ENCODE measurements at regions not wholly inside any gene's neighbourhood (a gene's known extent, or its start where the extent isn't known, plus 50 kb on each side); places are given as distances from the start of the nearest gene placed in this dataset.

DNA sequence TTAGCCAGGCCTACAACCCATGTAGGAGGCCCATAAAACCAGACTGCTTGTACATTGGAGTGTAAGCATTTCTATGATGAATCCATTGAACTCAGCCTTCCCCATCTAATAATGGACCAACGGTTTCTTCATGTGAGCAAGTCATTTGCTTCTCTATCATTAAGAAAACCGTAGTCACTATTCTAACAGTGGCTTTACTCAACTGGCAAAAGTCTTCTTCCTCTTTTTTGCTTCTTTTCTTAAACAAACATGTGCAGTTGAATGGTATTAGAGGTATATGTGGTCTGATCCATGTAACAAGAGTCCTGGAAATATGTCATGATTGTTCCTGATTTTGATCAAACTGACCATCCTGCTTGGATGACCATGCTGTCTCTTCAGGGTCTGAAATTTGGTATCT lies 132.4 kb upstream of the STXBP5 start:
- H3K27me3 ChIP-seq (ENCODE audit: control insufficient read depth in 1 of 2, insufficient read depth in 2 of 2, low read length in 1 of 2): no peaks in the 10 kb centered on the region
- intact Hi-C loops (cut with DNase I): no loop called here
- WGBS, 2 donors: 81 to 89% methylated on average over 2 of the region's 2 CpGs
- H3K27ac ChIP-seq (ENCODE audit: low read depth in 1 of 2, low read length in 2 of 2): no peak overlapping the region
- no peaks in the 10 kb centered on the region for H3K36me3 ChIP-seq (ENCODE audit: control insufficient read depth in 1 of 2, insufficient read depth in 2 of 2, low read length in 1 of 2)
- DNase-seq (no peak), ATAC-seq (ENCODE audit: low FRiP score) (no peak)
- H3K4me1 ChIP-seq (ENCODE audit: control insufficient read depth in 1 of 2, insufficient read depth in 2 of 2, low read length in 2 of 2): no peaks in the 10 kb centered on the region
- H3K4me3 ChIP-seq (ENCODE audit: low read length in 2 of 2): no peak overlapping the region
- H3K9me3 ChIP-seq (ENCODE audit: control insufficient read depth, low read length): no peaks in the 10 kb centered on the region

DNA sequence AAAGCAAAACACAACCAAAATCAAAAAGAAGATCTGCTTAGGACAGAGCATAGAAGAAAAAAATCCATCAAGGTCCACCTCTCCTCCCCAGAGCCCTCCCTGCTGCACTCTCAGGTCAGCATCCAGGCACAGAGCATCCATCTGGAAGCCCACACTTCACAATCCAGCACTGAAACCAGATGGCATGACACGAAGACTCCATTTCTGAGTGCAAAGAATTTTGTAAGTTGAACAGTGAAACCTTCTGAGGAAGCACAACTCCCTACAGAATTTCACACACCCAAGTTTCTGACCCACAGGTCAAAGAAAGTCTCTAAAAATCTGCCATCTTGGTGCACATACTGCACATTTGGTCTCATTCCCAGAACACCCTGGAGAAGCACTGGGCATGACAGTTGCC lies 128.8 kb upstream of the STXBP5 start:
- Histone ChIP-seq H3K27ac (ENCODE audit: low read depth in 1 of 2, low read length in 2 of 2) (no peak overlapping the region), H3K9me3 (ENCODE audit: control insufficient read depth, low read length) (no peaks in the 10 kb centered on the region), H3K4me3 (ENCODE audit: low read length in 2 of 2) (no peak overlapping the region), H3K4me1 (ENCODE audit: control insufficient read depth in 1 of 2, insufficient read depth in 2 of 2, low read length in 2 of 2) (no peaks in the 10 kb centered on the region), H3K36me3 (ENCODE audit: control insufficient read depth in 1 of 2, insufficient read depth in 2 of 2, low read length in 1 of 2) (no peaks in the 10 kb centered on the region), H3K27me3 (ENCODE audit: control insufficient read depth in 1 of 2, insufficient read depth in 2 of 2, low read length in 1 of 2) (no peaks in the 10 kb centered on the region)
- 48 to 83% methylated on average over 1 of the region's 1 CpG for WGBS, 2 donors
- DNase-seq (no peak), ATAC-seq (ENCODE audit: low FRiP score) (no peak)
- intact Hi-C loops (cut with DNase I): no loop called here

DNA sequence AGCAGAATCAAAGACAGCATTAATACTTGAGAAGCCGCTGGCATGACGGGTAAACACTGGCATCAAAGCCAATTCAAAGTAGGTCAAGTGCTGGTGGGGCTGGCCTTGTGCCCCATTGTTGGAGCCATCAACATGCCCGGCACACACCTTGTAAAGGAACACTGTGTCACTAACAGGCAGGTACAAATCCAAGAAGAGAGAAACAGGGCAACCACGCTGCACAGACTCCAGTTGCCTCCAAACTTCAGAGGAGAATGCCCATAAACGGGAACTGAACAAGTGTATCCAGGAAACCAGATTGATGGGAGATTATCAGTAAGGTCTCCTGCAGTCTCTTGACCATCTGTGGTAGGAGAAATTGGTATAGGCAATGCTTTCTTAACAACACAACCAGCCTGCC lies 127.0 kb upstream of the STXBP5 start:
- DNase-seq (no peak), ATAC-seq (ENCODE audit: low FRiP score) (no peak)
- Histone ChIP-seq H3K4me1 (ENCODE audit: control insufficient read depth in 1 of 2, insufficient read depth in 2 of 2, low read length in 2 of 2) (no peaks in the 10 kb centered on the region), H3K27me3 (ENCODE audit: control insufficient read depth in 1 of 2, insufficient read depth in 2 of 2, low read length in 1 of 2) (no peaks in the 10 kb centered on the region), H3K9me3 (ENCODE audit: control insufficient read depth, low read length) (no peaks in the 10 kb centered on the region), H3K4me3 (ENCODE audit: low read length in 2 of 2) (no peak overlapping the region), H3K27ac (ENCODE audit: low read depth in 1 of 2, low read length in 2 of 2) (no peak overlapping the region), H3K36me3 (ENCODE audit: control insufficient read depth in 1 of 2, insufficient read depth in 2 of 2, low read length in 1 of 2) (no peaks in the 10 kb centered on the region)
- 85 to 90% methylated on average over 5 of the region's 5 CpGs for WGBS, 2 donors
- intact Hi-C loops (cut with DNase I): no loop called here

DNA sequence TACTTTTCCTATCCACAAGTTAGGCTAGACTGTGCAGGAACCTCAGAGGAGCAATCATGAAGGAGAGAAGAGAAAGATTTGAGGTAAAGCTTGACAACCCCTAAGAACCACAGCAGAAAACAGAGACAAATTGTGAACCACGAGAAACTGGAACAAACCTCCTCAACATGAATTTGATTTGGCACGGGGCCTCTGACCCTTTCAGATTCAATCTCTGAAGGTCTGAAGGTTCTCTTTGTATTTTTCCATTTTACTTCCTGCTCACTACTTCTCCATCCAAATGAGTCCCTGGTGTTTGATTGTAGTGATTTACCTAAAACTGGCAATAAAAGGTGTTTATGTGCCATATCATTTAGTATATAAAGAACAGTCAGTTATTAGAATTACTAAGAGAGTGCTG lies 126.1 kb upstream of the STXBP5 start:
- Histone ChIP-seq H3K4me3 (ENCODE audit: low read length in 2 of 2) (no peak overlapping the region), H3K36me3 (ENCODE audit: control insufficient read depth in 1 of 2, insufficient read depth in 2 of 2, low read length in 1 of 2) (no peaks in the 10 kb centered on the region), H3K9me3 (ENCODE audit: control insufficient read depth, low read length) (no peaks in the 10 kb centered on the region), H3K27ac (ENCODE audit: low read depth in 1 of 2, low read length in 2 of 2) (no peak overlapping the region), H3K4me1 (ENCODE audit: control insufficient read depth in 1 of 2, insufficient read depth in 2 of 2, low read length in 2 of 2) (no peaks in the 10 kb centered on the region), H3K27me3 (ENCODE audit: control insufficient read depth in 1 of 2, insufficient read depth in 2 of 2, low read length in 1 of 2) (no peaks in the 10 kb centered on the region)
- ATAC-seq (ENCODE audit: low FRiP score) (no peak), DNase-seq (no peak)
- intact Hi-C loops (cut with DNase I): no loop called here
- 47 to 49% methylated on average over 2 of the region's 2 CpGs for WGBS, 2 donors

DNA sequence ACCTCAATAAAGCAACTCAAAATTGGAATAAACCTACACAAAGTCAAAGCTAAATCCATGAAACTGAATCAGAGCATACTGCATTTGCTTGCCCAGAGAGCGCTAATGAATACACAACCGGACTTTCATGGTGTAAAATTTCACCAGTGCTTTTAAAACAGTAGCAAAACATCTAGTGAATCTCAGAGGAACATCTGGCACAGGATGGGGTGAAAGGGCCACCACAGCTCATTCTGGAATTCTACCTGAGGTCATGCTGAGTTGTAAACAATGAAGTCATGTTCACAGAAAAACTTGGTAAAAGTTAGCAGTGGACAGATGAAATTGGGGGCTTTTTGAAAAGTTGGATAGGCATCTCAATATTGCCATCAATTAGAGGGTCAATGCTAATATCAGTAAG lies 125.6 kb upstream of the STXBP5 start:
- intact Hi-C loops (cut with DNase I): no loop called here
- Histone ChIP-seq H3K27me3 (ENCODE audit: control insufficient read depth in 1 of 2, insufficient read depth in 2 of 2, low read length in 1 of 2) (no peaks in the 10 kb centered on the region), H3K36me3 (ENCODE audit: control insufficient read depth in 1 of 2, insufficient read depth in 2 of 2, low read length in 1 of 2) (no peaks in the 10 kb centered on the region), H3K9me3 (ENCODE audit: control insufficient read depth, low read length) (no peaks in the 10 kb centered on the region), H3K27ac (ENCODE audit: low read depth in 1 of 2, low read length in 2 of 2) (no peak overlapping the region), H3K4me1 (ENCODE audit: control insufficient read depth in 1 of 2, insufficient read depth in 2 of 2, low read length in 2 of 2) (no peaks in the 10 kb centered on the region), H3K4me3 (ENCODE audit: low read length in 2 of 2) (no peak overlapping the region)
- ATAC-seq (ENCODE audit: low FRiP score): no peak
- WGBS, 2 donors: 63 to 80% methylated on average over 2 of the region's 2 CpGs
- no peak for DNase-seq

DNA sequence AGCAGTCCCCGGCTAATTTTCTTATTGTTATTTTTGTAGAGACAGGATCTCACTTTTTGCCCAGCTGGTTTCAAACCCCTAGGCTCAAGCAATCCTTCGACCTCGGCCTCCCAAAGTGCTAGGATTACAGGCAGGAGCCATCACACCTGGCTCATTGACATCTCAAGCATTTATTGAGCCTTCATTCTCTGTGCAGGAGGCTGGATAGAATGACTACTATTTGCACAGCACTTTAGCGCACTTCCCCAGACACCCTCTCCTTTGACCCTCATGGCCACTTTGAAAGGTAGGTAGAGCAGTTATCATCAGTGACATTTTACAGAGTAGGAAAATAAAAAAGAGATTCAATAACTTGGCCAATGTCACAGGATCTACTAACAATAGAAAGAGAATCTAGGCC lies 124.0 kb upstream of the STXBP5 start:
- ATAC-seq (ENCODE audit: low FRiP score) (no peak), DNase-seq (no peak)
- Histone ChIP-seq H3K36me3 (ENCODE audit: control insufficient read depth in 1 of 2, insufficient read depth in 2 of 2, low read length in 1 of 2) (no peaks in the 10 kb centered on the region), H3K4me1 (ENCODE audit: control insufficient read depth in 1 of 2, insufficient read depth in 2 of 2, low read length in 2 of 2) (no peaks in the 10 kb centered on the region), H3K27ac (ENCODE audit: low read depth in 1 of 2, low read length in 2 of 2) (no peak overlapping the region), H3K9me3 (ENCODE audit: control insufficient read depth, low read length) (no peaks in the 10 kb centered on the region), H3K27me3 (ENCODE audit: control insufficient read depth in 1 of 2, insufficient read depth in 2 of 2, low read length in 1 of 2) (no peaks in the 10 kb centered on the region), H3K4me3 (ENCODE audit: low read length in 2 of 2) (no peak overlapping the region)
- 87 to 88% methylated on average over 4 of the region's 4 CpGs for WGBS, 2 donors
- intact Hi-C loops (cut with DNase I): no loop called here

DNA sequence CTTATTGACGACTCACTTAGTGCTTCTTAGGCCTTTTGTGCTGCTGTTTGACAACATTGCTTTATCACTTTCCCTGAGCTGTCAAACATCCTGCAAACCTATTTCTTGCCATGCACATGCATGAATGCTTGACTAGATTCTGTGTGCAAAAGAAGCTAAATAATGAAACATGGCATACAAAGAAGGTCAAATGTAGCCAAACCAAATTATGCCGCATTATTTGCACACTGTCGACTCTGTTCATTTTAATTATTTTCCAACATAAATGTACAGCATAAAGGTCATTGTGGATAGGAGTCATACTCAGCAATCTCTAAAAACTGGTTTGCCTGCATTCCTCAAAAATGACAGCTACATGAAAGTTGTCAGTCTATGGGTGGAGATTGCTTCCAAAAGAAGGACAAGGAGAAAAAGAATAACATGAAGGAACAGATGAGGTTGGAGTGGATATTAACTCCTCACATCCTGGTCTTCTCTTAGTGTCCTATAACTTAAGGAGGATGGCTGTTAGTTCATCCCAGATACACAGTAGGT lies 123.1 kb upstream of the STXBP5 start:
- WGBS, 2 donors: 51 to 61% methylated on average over 3 of the region's 3 CpGs
- no peak for ATAC-seq (ENCODE audit: low FRiP score)
- Histone ChIP-seq H3K27me3 (ENCODE audit: control insufficient read depth in 1 of 2, insufficient read depth in 2 of 2, low read length in 1 of 2) (no peaks in the 10 kb centered on the region), H3K9me3 (ENCODE audit: control insufficient read depth, low read length) (no peaks in the 10 kb centered on the region), H3K4me3 (ENCODE audit: low read length in 2 of 2) (no peak overlapping the region), H3K4me1 (ENCODE audit: control insufficient read depth in 1 of 2, insufficient read depth in 2 of 2, low read length in 2 of 2) (no peaks in the 10 kb centered on the region), H3K27ac (ENCODE audit: low read depth in 1 of 2, low read length in 2 of 2) (no peak overlapping the region), H3K36me3 (ENCODE audit: control insufficient read depth in 1 of 2, insufficient read depth in 2 of 2, low read length in 1 of 2) (no peaks in the 10 kb centered on the region)
- no peak for DNase-seq
- intact Hi-C loops (cut with DNase I): no loop called here

DNA sequence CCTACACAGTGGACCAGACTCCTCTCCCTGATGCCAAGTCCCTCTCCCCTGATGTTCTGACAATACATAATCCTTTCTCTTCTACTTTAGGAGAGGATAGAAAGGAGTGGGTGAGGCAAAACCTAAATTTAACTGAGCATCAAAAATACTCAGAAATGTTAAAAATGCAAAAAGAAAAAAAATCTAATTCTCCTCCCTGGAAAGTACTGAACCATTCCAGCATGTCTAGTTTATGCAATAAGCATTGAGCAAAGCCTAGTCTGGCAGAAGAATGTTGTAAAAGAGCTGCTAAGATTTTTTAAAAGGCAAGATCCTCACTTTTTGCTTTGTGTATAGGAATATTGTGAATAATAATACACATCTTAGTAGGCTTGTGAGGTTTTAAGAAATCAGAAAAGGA lies 116.6 kb upstream of the STXBP5 start:
- Histone ChIP-seq H3K27ac (ENCODE audit: low read depth in 1 of 2, low read length in 2 of 2) (no peak overlapping the region), H3K36me3 (ENCODE audit: control insufficient read depth in 1 of 2, insufficient read depth in 2 of 2, low read length in 1 of 2) (no peaks in the 10 kb centered on the region), H3K4me1 (ENCODE audit: control insufficient read depth in 1 of 2, insufficient read depth in 2 of 2, low read length in 2 of 2) (peaks cover 0 to 1% of the 10 kb centered on the region in 2 donors), H3K9me3 (ENCODE audit: control insufficient read depth, low read length) (peaks cover 1% of the 10 kb centered on the region), H3K27me3 (ENCODE audit: control insufficient read depth in 1 of 2, insufficient read depth in 2 of 2, low read length in 1 of 2) (no peaks in the 10 kb centered on the region), H3K4me3 (ENCODE audit: low read length in 2 of 2) (no peak overlapping the region)
- DNase-seq: no peak
- intact Hi-C loops (cut with DNase I): no loop called here
- no peak for ATAC-seq (ENCODE audit: low FRiP score)

DNA sequence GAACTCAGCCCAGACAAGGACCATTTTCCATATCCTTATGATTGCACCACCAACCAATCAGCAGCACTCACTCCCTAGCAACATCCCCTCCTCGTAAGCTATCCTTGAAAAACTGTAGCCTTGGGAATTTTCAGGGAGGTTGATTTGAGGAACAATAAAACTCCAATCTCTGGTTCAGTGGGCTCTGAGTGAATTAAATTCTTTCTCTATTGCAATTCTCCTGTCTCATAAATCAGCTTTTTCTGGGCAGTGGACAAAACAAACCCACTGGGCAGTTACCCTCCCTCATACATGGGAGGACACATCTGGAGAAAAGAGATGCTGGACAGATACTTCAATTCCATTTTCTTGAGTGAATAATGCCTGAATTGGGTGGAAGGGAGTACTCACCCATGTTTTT lies 115.4 kb upstream of the STXBP5 start:
- no peak for ATAC-seq (ENCODE audit: low FRiP score)
- Histone ChIP-seq H3K4me1 (ENCODE audit: control insufficient read depth in 1 of 2, insufficient read depth in 2 of 2, low read length in 2 of 2) (peaks cover 0 to 1% of the 10 kb centered on the region in 2 donors), H3K9me3 (ENCODE audit: control insufficient read depth, low read length) (peaks cover 1% of the 10 kb centered on the region)

More for the DNA sequence above, 115.4 kb upstream of the STXBP5 start:
- WGBS, 2 donors: 83 to 97% methylated on average over 1 of the region's 1 CpG
- H3K4me3 ChIP-seq (ENCODE audit: low read length in 2 of 2): no peak overlapping the region
- H3K36me3 ChIP-seq (ENCODE audit: control insufficient read depth in 1 of 2, insufficient read depth in 2 of 2, low read length in 1 of 2): no peaks in the 10 kb centered on the region
- no peak overlapping the region for H3K27ac ChIP-seq (ENCODE audit: low read depth in 1 of 2, low read length in 2 of 2)
- no peaks in the 10 kb centered on the region for H3K27me3 ChIP-seq (ENCODE audit: control insufficient read depth in 1 of 2, insufficient read depth in 2 of 2, low read length in 1 of 2)
- intact Hi-C loops (cut with DNase I): no loop called here
- DNase-seq: no peak
